Mammary epithelial cell (primary cell): ENCODE measurements at regions not wholly inside any gene's neighbourhood (a gene's known extent, or its start where the extent isn't known, plus 50 kb on each side); places are given as distances from the start of the nearest gene placed in this dataset.

ENCODE experiments used
- CTCF ChIP-seq, 2 donors: IDR thresholded peaks in 1 of 2; conservative IDR thresholded peaks in 1 of 2; 2 replicates each; pipeline ENCODE4 v1.5.1; 2011 to 2012; ENCODE audit warnings: inconsistent platforms in 2 of 2, low read length in 2 of 2, mild to moderate bottlenecking in 2 of 2, control low read depth in 1 of 2, low read depth in 1 of 2; ENCODE audit not compliant: insufficient read depth in 1 of 2; ENCODE audit errors: extremely low read depth in 1 of 2
- EZH2 ChIP-seq: IDR thresholded peaks from 2 replicates; pipeline ENCODE4 v1.6.1; 2012; ENCODE audit warnings: low read length, inconsistent platforms, borderline replicate concordance

- TF ChIP-seq EZH2 (no peak), CTCF (conservative IDR thresholded peaks at IDR 0.05 in 1 of 2, IDR thresholded peaks at IDR 0.05 in 1 of 2; ENCODE audit: extremely low read depth in 1 of 2, insufficient read depth in 1 of 2, low read depth in 1 of 2, low read length in 2 of 2) (no peak)
Measured at GRCh38 chr4:136476753-136477152, 1055.5 kb downstream of the PCDH18 start.
